Activated naive CD8-positive, alpha-beta T cell treated with anti-CD3 and anti-CD28 coated beads, Interleukin-2, amount 50 U/mL, for 24 hours (primary cell): ENCODE measurements at regions not wholly inside any gene's neighbourhood (a gene's known extent, or its start where the extent isn't known, plus 50 kb on each side); places are given as distances from the start of the nearest gene placed in this dataset.
"Not testable (repeated sequence)": the region's sequence is repeated elsewhere in the genome, so short reads cannot be mapped to it uniquely, and the experiment has no call there.

Source experiments
- ATAC-seq: fragments of 150-1000 bp; cut with Tn5 transposase; one replicate; pipeline ENCODE4 v1.10.0; 2021
- DNase-seq: peaks from one replicate; pipeline ENCODE4 v3.0.0; 2021
- H3K27ac Mint-ChIP-seq: one replicate; pipeline ENCODE4 v1.8.0; 2021; ENCODE audit warnings: mild to moderate bottlenecking, mixed read lengths
- H3K27me3 Mint-ChIP-seq: one replicate; pipeline ENCODE4 v1.8.0; 2021; ENCODE audit warnings: mixed read lengths
- H3K36me3 Mint-ChIP-seq: one replicate; pipeline ENCODE4 v1.8.0; 2021; ENCODE audit warnings: low read depth, mixed read lengths
- H3K4me1 Mint-ChIP-seq: one replicate; pipeline ENCODE4 v1.8.0; 2021; ENCODE audit warnings: mixed read lengths
- H3K4me3 Mint-ChIP-seq: one replicate; pipeline ENCODE4 v1.8.0; 2021; ENCODE audit warnings: mild to moderate bottlenecking, moderate library complexity, mixed read lengths
- H3K9me3 Mint-ChIP-seq: one replicate; pipeline ENCODE4 v1.8.0; 2021; ENCODE audit warnings: mixed read lengths

DNA sequence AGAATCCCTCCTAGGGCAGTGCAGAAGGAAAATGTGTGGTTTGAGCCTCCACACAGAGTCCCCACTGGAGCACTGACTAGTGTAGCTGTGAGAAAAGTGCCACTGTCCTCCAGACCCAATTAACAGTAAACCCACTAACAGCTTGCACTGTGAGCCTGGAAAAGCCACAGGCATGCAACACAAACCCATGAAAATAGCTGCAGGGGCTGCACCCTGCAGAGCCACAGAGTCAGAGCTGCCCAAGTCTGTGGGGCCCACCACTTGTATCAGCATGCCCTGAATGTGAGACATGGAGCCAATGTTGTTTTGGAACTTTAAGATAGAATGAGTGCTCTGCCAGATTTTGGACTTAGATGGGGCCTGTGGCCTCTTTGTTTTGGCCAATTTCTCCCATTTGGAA, 119.8 kb upstream of the CDH9 start:
- H3K4me1 Mint-ChIP-seq, result no peaks in the 10 kb centered on the region
- H3K27ac Mint-ChIP-seq, result no peak overlapping the region
- H3K27me3 Mint-ChIP-seq, result no peaks in the 10 kb centered on the region
- H3K36me3 Mint-ChIP-seq, result peaks cover 1% of the 10 kb centered on the region
- no peak for DNase-seq
- no peak overlapping the region for H3K4me3 Mint-ChIP-seq
- peaks cover 38% of the 10 kb centered on the region for H3K9me3 Mint-ChIP-seq
- no peak for ATAC-seq

DNA sequence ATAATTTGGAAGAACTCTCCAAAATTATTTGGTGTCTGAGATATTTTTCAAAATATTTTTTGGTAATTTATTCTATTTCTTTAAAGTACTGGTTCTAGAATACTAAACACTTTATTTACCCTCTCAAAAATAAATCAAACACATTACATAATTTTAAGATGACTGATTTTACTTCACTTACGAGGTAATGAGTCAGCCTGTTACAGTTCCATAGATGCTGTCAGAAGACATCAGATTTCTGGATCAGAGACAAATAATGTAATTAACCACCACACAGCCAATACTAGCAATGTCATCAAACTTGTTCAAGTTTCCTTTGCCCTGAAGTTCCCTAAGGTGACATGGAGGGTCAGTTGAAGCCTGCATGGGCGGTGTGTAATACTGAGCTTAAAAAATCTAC, 106.1 kb upstream of the CDH9 start:
- peaks cover 5% of the 10 kb centered on the region for H3K9me3 Mint-ChIP-seq
- H3K27ac Mint-ChIP-seq, result no peak overlapping the region
- no peaks in the 10 kb centered on the region for H3K36me3 Mint-ChIP-seq
- H3K4me3 Mint-ChIP-seq, result no peak overlapping the region
- no peaks in the 10 kb centered on the region for H3K4me1 Mint-ChIP-seq
- H3K27me3 Mint-ChIP-seq, result no peaks in the 10 kb centered on the region
- ATAC-seq (no peak), DNase-seq (no peak)

DNA sequence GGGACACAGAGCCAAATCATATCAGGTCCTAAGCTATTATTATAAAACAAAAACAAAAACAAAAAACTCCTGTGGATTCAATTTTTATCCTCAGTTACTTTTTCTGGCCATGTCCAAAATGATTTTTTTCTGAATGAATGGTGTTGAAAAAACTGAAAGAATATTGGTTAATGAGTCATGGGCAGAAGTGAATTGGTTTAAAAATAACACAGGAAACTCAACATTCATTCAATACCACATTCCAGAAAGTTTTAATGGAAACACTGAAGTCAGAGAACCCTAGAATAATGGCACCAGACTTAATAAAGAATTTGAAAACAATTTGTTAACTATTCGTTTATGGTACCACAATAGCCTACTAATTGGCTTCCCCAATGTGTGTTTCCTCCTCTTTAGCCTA, 102.4 kb upstream of the CDH9 start:
- no peaks in the 10 kb centered on the region for H3K4me1 Mint-ChIP-seq
- no peak for DNase-seq
- H3K36me3 Mint-ChIP-seq, result no peaks in the 10 kb centered on the region
- peaks cover 13% of the 10 kb centered on the region for H3K9me3 Mint-ChIP-seq
- H3K27me3 Mint-ChIP-seq, result no peaks in the 10 kb centered on the region
- H3K27ac Mint-ChIP-seq, result no peak overlapping the region
- no peak overlapping the region for H3K4me3 Mint-ChIP-seq
- no peak for ATAC-seq

DNA sequence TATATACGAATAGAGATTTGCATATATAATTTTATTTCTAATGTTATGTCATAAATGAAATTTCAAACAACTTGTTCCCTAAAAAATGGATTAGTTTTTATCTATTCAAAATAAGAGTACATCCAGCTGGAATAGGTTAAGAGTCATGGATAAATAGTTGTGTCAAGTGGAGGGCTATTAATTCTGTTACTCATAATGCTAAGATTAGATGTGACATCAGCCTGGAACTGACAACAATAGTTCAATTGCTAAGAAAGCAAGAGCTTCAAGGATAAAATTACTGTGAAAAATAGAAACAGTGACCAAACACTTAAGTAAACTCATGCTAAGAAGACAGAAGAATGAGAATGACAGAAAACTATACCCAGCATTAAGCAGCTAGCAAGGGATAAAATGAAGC, 92.2 kb upstream of the CDH9 start:
- Mint-ChIP-seq H3K4me1 (no peaks in the 10 kb centered on the region), H3K27me3 (no peaks in the 10 kb centered on the region), H3K36me3 (no peaks in the 10 kb centered on the region), H3K27ac (no peak overlapping the region), H3K4me3 (no peak overlapping the region), H3K9me3 (peaks cover 8% of the 10 kb centered on the region)
- ATAC-seq (no peak), DNase-seq (no peak)

DNA sequence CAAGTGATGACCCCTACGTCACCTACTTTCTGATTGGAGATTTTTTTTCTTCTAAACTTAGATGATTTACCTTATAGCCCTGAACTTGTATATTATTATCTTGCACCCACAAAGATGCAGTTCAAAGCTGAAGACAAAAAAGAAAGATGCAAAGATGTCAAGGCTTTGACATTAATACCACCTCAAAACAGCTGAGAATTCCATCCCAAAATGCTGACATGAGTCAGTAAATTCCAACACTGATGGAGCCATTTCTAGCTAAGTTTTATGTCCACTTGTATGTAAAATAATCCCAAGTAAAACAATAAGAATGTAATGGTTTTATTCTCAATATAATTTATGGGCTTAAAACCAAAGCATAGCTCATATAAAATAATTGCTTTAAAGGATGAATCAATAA, 91.5 kb upstream of the CDH9 start:
- no peaks in the 10 kb centered on the region for H3K4me1 Mint-ChIP-seq
- peaks cover 4% of the 10 kb centered on the region for H3K9me3 Mint-ChIP-seq
- no peak overlapping the region for H3K27ac Mint-ChIP-seq

DNA sequence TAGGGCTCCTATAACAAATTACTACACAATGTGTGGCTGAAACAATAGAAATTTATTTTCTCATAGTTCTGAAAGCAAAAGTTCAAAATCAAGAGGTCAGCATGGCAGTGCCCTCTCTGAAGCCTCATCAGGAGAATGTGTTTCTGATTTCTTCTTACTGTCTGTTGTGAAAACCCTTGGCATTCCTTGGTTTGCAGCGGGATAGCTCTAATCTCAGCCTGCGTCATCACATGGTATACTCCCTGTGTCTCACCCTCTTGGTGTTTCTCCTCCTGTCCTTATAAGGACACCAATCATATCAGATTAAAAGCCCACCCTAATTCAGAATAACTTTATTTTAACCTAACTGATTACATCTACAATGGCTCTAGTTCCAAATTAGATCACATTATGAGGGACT, 87.5 kb upstream of the CDH9 start:
- Mint-ChIP-seq H3K4me3 (no peak overlapping the region), H3K4me1 (no peaks in the 10 kb centered on the region), H3K9me3 (peaks cover 4% of the 10 kb centered on the region), H3K27me3 (no peaks in the 10 kb centered on the region), H3K36me3 (no peaks in the 10 kb centered on the region), H3K27ac (no peak overlapping the region)
- ATAC-seq (no peak), DNase-seq (no peak)

More for the DNA sequence above, 91.5 kb upstream of the CDH9 start:
- Mint-ChIP-seq H3K4me3 (no peak overlapping the region), H3K27me3 (no peaks in the 10 kb centered on the region), H3K36me3 (no peaks in the 10 kb centered on the region)
- ATAC-seq (no peak), DNase-seq (no peak)

DNA sequence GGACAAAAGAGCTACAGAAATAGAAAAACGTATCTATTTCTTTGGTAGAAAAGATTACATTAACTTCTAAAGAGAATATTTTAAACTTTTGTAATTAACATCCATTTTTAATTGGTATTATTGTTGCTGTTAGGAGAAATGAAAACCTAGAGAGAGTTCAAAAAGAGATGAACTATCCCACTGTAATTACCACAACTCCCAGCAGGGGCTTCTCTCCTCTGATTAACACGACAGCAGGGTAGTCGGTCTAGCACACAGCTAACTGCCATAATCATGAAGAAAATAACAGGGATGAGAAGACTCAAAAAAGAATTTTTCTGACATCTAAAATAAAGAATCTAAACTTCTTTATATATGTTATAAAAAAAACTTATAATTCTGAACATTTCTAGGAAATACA, 86.2 kb upstream of the CDH9 start:
- DNase-seq, result no peak
- no peak for ATAC-seq
- peaks cover 4% of the 10 kb centered on the region for H3K9me3 Mint-ChIP-seq
- no peak overlapping the region for H3K27ac Mint-ChIP-seq
- H3K27me3 Mint-ChIP-seq, result no peaks in the 10 kb centered on the region
- H3K4me1 Mint-ChIP-seq, result no peaks in the 10 kb centered on the region
- H3K4me3 Mint-ChIP-seq, result no peak overlapping the region
- H3K36me3 Mint-ChIP-seq, result no peaks in the 10 kb centered on the region

DNA sequence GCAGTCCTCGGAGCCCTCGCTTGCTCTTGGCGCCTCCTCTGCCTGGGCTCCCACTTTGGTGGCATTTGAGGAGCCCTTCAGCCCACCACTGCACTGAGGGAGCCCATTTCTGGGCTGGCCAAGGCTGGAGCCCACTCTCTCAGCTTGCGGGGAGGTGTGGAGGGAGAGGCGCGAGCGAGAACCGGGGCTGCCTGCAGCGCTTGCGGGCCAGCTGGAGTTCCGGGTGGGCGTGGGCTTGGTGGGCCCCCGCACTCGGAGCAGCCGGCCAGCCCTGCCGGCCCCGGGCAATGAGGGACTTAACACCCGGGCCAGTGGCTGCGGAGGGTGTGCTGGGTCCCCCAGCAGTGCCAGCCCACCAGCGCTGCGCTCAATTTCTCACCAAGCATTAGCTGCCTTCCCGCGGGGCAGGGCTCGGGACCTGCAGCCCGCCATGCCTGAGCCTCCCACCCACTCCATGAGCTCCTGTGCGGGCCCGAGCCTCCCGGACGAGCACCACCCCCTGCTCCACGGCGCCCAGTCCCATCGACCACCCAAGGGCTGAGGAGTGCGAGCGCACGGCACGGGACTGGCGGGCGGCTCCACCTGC, 81.4 kb upstream of the CDH9 start:
- H3K27ac Mint-ChIP-seq, H3K4me3 Mint-ChIP-seq, H3K4me1 Mint-ChIP-seq, ATAC-seq, H3K27me3 Mint-ChIP-seq, H3K36me3 Mint-ChIP-seq, DNase-seq: not testable (repeated sequence)
- peaks cover 13% of the 10 kb centered on the region for H3K9me3 Mint-ChIP-seq

DNA sequence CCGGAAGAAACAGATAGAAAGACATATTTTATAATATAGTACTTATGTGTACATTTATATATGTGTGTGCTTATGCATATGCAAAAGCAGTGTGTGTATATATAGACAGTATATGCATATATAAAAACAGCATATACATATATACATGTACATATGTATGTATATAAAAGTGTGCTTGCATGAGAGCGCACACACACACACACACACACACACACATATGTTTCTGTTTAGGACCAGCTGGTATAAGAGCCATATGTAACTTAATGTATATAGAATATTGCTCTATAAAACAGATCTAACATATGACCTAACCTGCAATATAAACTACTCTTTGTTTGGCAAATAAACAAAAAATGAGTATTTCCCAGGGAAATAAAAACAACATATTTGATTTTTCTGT, 65.1 kb upstream of the CDH9 start:
- Mint-ChIP-seq H3K4me3 (no peak overlapping the region), H3K4me1 (no peaks in the 10 kb centered on the region), H3K36me3 (no peaks in the 10 kb centered on the region)

DNA sequence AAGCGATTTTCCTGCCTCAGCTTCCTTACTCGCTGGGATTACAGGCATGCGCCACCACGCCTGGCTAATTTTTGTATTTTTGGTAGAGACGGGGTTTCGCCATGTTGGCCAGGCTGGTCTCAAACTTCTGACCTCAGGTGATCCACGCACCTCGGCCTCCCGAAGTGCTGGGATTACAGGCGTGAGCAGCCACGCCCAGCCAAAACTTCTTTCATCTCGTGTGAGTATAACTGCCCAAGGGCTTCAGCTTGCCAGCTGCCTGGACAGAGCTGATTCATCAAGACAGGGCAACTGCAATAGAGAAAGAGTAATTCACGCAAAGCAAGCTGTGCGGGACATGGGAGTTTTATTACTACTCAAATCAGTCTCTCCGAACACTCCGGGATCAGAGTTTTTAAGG, 57.4 kb upstream of the CDH9 start:
- H3K36me3 Mint-ChIP-seq, H3K4me1 Mint-ChIP-seq, H3K4me3 Mint-ChIP-seq, H3K9me3 Mint-ChIP-seq, ATAC-seq, H3K27me3 Mint-ChIP-seq, DNase-seq, H3K27ac Mint-ChIP-seq: not testable (repeated sequence)

More for the DNA sequence above, 65.1 kb upstream of the CDH9 start:
- no peak for DNase-seq
- no peak for ATAC-seq
- Mint-ChIP-seq H3K9me3 (peaks cover 4% of the 10 kb centered on the region), H3K27me3 (no peaks in the 10 kb centered on the region), H3K27ac (no peak overlapping the region)

DNA sequence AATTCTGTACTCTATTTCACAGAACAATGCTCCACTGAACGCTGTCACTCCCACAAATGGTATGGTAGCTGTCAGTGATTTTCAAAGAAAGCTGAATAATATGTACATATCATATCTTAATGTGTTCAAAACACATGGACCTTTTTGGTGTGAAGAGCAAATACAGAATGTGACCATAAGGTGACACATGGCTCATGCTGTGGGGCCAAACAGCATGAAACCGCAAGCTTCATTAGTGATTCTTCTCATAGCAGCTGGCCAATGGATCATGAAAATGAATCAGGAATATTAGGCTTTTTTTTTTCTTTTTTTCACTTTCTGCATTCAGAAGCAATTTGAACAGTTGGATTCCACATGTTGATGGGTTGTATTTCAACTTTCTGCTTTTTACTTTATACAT, 54.9 kb upstream of the CDH9 start:
- no peaks in the 10 kb centered on the region for H3K27me3 Mint-ChIP-seq
- no peak overlapping the region for H3K4me3 Mint-ChIP-seq
- ATAC-seq, result no peak
- H3K9me3 Mint-ChIP-seq, result peaks cover 4% of the 10 kb centered on the region
- H3K36me3 Mint-ChIP-seq, result no peaks in the 10 kb centered on the region
- no peak overlapping the region for H3K27ac Mint-ChIP-seq
- no peaks in the 10 kb centered on the region for H3K4me1 Mint-ChIP-seq
- DNase-seq, result no peak

DNA sequence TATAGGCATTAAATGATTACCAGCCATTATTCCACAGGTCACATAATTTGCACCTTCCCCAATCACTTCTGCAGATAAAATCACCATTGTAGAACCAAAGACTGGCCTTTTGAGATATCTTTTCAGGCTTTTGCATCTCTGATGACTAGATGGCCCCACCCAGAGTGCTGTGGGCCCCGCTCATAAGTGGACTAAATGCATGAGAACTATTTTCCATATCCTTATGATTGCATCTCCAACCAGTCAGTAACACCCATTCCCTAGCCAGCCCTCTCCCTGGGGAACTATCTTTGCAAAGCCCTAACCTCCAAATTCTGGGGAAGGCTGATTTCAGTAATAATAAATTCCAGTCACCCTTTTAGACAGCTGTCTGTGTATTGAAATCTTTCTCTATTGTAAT, 53.5 kb upstream of the CDH9 start:
- Mint-ChIP-seq H3K27me3 (no peaks in the 10 kb centered on the region), H3K4me1 (no peaks in the 10 kb centered on the region), H3K36me3 (no peaks in the 10 kb centered on the region), H3K27ac (no peak overlapping the region), H3K9me3 (no peaks in the 10 kb centered on the region), H3K4me3 (no peak overlapping the region)
- no peak for ATAC-seq
- no peak for DNase-seq

DNA sequence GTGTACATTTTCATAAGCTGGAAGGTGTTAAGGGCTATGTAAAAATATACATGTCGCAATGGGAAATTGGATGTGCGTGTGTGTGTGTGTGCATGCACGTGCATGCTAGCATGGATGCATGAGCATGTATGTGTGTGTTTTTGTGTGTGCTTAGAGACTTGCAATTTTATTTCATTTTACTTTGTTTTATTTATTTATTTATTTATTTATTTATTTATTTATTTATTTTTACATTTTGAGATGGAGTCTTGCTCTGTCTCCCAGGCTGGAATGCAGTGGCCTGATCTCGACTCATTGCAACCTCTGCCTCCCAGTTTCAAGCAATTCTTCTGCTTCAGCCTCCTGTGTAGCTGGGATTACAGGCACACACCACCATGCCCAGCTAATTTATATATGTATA, 50.4 kb upstream of the CDH9 start:
- not testable (repeated sequence) for H3K27ac Mint-ChIP-seq, H3K9me3 Mint-ChIP-seq, H3K27me3 Mint-ChIP-seq, ATAC-seq, H3K4me1 Mint-ChIP-seq, DNase-seq, H3K36me3 Mint-ChIP-seq, H3K4me3 Mint-ChIP-seq
